Endothelial cell of umbilical vein (primary cell): ENCODE measurements at regions not wholly inside any gene's neighbourhood (a gene's known extent, or its start where the extent isn't known, plus 50 kb on each side); places are given as distances from the start of the nearest gene placed in this dataset.

Experiments used
- BruUV-seq: library from RNA; stranded (reverse); fragments of 400-500 nt; replicated peaks from 2 replicates; lab custom pipeline; 2021; lab: Mats Ljungman, UMichigan
- CTCF ChIA-PET: fragments of 300-600, 350-600 bp; sonication (Branson Sonifier 250); formaldehyde crosslinking; loops from one replicate; lab custom pipeline; 2021; ENCODE audit warnings: antibody characterized with exemption, inconsistent platforms; lab: Charles Lee
- POLR2A ChIA-PET: fragments of 300-600, 350-600 bp; sonication (Branson Sonifier 250); formaldehyde crosslinking; loops from one replicate; lab custom pipeline; 2021; ENCODE audit warnings: antibody characterized with exemption, inconsistent platforms; lab: Charles Lee
- DNase-seq: peaks from one replicate; pipeline ENCODE4 v3.0.0-alpha.2; 2011; ENCODE audit warnings: low read depth, low spot score
- FAIRE-seq: peaks from 2 replicates; lab custom pipeline; 2011; peaks lifted over from hg19 to GRCh38; lab: Jason Lieb, UNC
- H2AFZ ChIP-seq: 2 replicates; pipeline ENCODE4 v1.6.0; 2012; ENCODE audit warnings: low read depth, low read length, control low read depth, inconsistent platforms
- H3K27ac ChIP-seq: 2 replicates; pipeline ENCODE4 v1.5.1; 2011; ENCODE audit warnings: low read depth, mild to moderate bottlenecking, control low read depth, low read length, moderate library complexity; ENCODE audit not compliant: insufficient read depth
- H3K27me3 ChIP-seq, 2 experiments: 2 replicates each; pipeline versions ENCODE4 v1.6.0 to v1.6.1; 2011; ENCODE audit warnings: low read length in 2 of 2, mixed read lengths in 1 of 2; ENCODE audit not compliant: control insufficient read depth in 2 of 2, insufficient read depth in 2 of 2
- H3K36me3 ChIP-seq, 2 experiments: 2 replicates in 1 of 2; 3 replicates in 1 of 2; pipeline ENCODE4 v1.5.1; 2011; ENCODE audit warnings: low read length in 2 of 2, mild to moderate bottlenecking in 1 of 2, moderate library complexity in 1 of 2; ENCODE audit not compliant: control insufficient read depth in 2 of 2, insufficient read depth in 2 of 2; ENCODE audit errors: extremely low read depth in 1 of 2
- H3K4me1 ChIP-seq: 3 replicates; pipeline ENCODE4 v1.5.1; 2011; ENCODE audit warnings: mild to moderate bottlenecking, low read length; ENCODE audit not compliant: control insufficient read depth, insufficient read depth; ENCODE audit errors: extremely low read depth
- H3K4me2 ChIP-seq: 2 replicates; pipeline ENCODE4 v1.6.1; 2011; ENCODE audit warnings: low read length, control low read depth, mixed read lengths; ENCODE audit not compliant: insufficient read depth
- H3K4me3 ChIP-seq, 3 experiments: fragments of 200-600 bp in 1 of 3; sonication (generic), shearing (Covaris generic) in 1 of 3; replicated peaks in 1 of 3; 2 replicates each; pipeline ENCODE4 v1.5.1; 2011 to 2016; ENCODE audit warnings: control low read depth in 3 of 3, low read length in 3 of 3, mild to moderate bottlenecking in 2 of 3, inconsistent platforms in 1 of 3, low read depth in 1 of 3, moderate library complexity in 1 of 3; ENCODE audit not compliant: insufficient read depth in 1 of 3
- H3K79me2 ChIP-seq: 2 replicates; pipeline ENCODE4 v1.6.0; 2012; ENCODE audit warnings: low read length, inconsistent platforms; ENCODE audit not compliant: control insufficient read depth, insufficient read depth
- H3K9ac ChIP-seq: replicated peaks from 2 replicates; pipeline ENCODE3; 2011; ENCODE audit warnings: low read length, control low read depth; ENCODE audit not compliant: insufficient read depth; ENCODE audit errors: extremely low read depth
- H3K9me1 ChIP-seq: replicated peaks from 3 replicates; pipeline ENCODE4 v1.6.0; 2011; ENCODE audit warnings: mild to moderate bottlenecking, low read length; ENCODE audit not compliant: control insufficient read depth, insufficient read depth; ENCODE audit errors: extremely low read depth
- H3K9me3 ChIP-seq: replicated peaks from 2 replicates; pipeline ENCODE4 v1.5.1; 2012; ENCODE audit warnings: low read length, inconsistent platforms; ENCODE audit not compliant: control insufficient read depth, insufficient read depth
- H4K20me1 ChIP-seq: replicated peaks from 2 replicates; pipeline ENCODE3; 2011; ENCODE audit warnings: mild to moderate bottlenecking, low read length; ENCODE audit not compliant: control insufficient read depth, insufficient read depth; ENCODE audit errors: extremely low read depth
- EZH2 ChIP-seq: IDR thresholded peaks from 2 replicates; pipeline ENCODE4 v1.6.1; 2012; ENCODE audit warnings: borderline replicate concordance, low read depth, mild to moderate bottlenecking, moderate library complexity, low read length, inconsistent platforms; ENCODE audit not compliant: severe bottlenecking
- FOS ChIP-seq: IDR thresholded peaks from 2 replicates; pipeline ENCODE4 v1.6.1; 2011; ENCODE audit warnings: mild to moderate bottlenecking, low read length, moderate library complexity, borderline replicate concordance; ENCODE audit not compliant: insufficient read depth
- GATA2 ChIP-seq: IDR thresholded peaks from 2 replicates; pipeline ENCODE4 v1.7.0; 2011; ENCODE audit warnings: low read depth, mild to moderate bottlenecking, moderate library complexity, mixed read lengths, low read length; ENCODE audit not compliant: insufficient read length, insufficient read depth
- POLR2A ChIP-seq: IDR thresholded peaks from 2 replicates; pipeline ENCODE4 v1.6.1; 2012; ENCODE audit warnings: low read depth, mild to moderate bottlenecking, control low read depth, low read length
- dilution Hi-C: fragments of 300-500 bp; cut with MboI; formaldehyde crosslinking; loops from one replicate; pipeline ENCODE4 v1.15.0; 2019; ENCODE audit warnings: low sequenced_read_pairs; ENCODE audit not compliant: extremely low pct_ligation_motif_present
- intact Hi-C: fragments of 100-400 bp; cut with micrococcal nuclease; formaldehyde crosslinking; loops from one replicate; pipeline ENCODE4 v1.10.0; 2022
- TF ChIP-seq, protein P1 (sequence below), 2 donors: IDR thresholded peaks; 1 replicate in 1 of 2; 2 replicates in 1 of 2; pipeline ENCODE4 v1.5.1; 2011; ENCODE audit warnings: low read length in 2 of 2, mild to moderate bottlenecking in 2 of 2, moderate library complexity in 2 of 2, control low read depth in 1 of 2, inconsistent platforms in 1 of 2, low read depth in 1 of 2; ENCODE audit not compliant: insufficient read depth in 1 of 2; ENCODE audit errors: extremely low read depth in 1 of 2
- TF ChIP-seq, protein P2 (sequence below): IDR thresholded peaks from 2 replicates; pipeline ENCODE4 v1.6.1; 2011; ENCODE audit not compliant: insufficient read depth, insufficient read length

DNA sequence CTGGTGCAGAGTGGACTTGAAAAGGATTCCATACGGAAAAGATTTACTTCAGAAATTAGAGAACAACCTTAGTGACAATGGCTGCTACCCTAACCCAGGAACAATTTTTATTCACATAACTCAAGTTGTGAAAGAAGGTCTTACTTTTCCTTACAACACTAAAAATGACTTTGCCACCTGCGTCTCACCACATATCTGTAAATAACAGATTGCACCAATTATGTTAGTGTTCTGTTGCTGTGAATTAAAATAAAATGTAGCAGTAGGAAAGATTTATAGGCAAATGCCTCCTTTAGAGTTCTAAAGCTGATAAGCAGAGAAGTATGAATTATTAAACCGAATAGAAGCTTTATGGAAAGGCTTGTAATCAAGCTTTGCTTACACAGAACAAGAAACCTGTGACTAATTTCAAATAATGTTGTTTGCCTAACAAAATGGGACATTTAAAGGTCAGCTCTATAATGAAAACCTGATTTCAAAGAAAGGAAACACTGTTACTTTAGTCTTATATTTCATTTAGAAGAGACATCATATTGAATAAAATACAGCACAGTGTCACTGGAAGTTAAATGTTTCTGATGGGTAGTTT is 2237.8 kb downstream of the LRRC4C start:
- intact Hi-C loops (no loop called here), dilution Hi-C loops (no loop called here)
- Histone ChIP-seq H3K4me3 (no peak overlapping the region), H3K79me2 (no peaks in the 10 kb centered on the region), H3K4me1 (no peaks in the 10 kb centered on the region), H3K36me3 (no peaks in the 10 kb centered on the region), H3K4me2 (no peak overlapping the region), H3K9me1 (no peaks in the 10 kb centered on the region), H3K27ac (no peak overlapping the region), H3K9ac (no peak overlapping the region), H4K20me1 (no peaks in the 10 kb centered on the region), H2AFZ (no peak overlapping the region), H3K9me3 (no peaks in the 10 kb centered on the region), H3K27me3 (no peaks in the 10 kb centered on the region)
- TF ChIP-seq, protein P1, sequence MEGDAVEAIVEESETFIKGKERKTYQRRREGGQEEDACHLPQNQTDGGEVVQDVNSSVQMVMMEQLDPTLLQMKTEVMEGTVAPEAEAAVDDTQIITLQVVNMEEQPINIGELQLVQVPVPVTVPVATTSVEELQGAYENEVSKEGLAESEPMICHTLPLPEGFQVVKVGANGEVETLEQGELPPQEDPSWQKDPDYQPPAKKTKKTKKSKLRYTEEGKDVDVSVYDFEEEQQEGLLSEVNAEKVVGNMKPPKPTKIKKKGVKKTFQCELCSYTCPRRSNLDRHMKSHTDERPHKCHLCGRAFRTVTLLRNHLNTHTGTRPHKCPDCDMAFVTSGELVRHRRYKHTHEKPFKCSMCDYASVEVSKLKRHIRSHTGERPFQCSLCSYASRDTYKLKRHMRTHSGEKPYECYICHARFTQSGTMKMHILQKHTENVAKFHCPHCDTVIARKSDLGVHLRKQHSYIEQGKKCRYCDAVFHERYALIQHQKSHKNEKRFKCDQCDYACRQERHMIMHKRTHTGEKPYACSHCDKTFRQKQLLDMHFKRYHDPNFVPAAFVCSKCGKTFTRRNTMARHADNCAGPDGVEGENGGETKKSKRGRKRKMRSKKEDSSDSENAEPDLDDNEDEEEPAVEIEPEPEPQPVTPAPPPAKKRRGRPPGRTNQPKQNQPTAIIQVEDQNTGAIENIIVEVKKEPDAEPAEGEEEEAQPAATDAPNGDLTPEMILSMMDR (IDR thresholded peaks at IDR 0.05; ENCODE audit: extremely low read depth in 1 of 2, insufficient read depth in 1 of 2, low read depth in 1 of 2, low read length in 2 of 2), result no peak
- TF ChIP-seq, protein P2, sequence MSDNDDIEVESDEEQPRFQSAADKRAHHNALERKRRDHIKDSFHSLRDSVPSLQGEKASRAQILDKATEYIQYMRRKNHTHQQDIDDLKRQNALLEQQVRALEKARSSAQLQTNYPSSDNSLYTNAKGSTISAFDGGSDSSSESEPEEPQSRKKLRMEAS, result no peak
- TF ChIP-seq POLR2A (no peak), GATA2 (no peak), EZH2 (no peak), FOS (no peak)
- DNase-seq (no peak), FAIRE-seq (no peak)
- POLR2A ChIA-PET, result no interaction called here
- CTCF ChIA-PET, result no interaction called here
- BruUV-seq, result no TSS peak
